GM19328 (cell line): ENCODE measurements at regions not wholly inside any gene's neighbourhood (a gene's known extent, or its start where the extent isn't known, plus 50 kb on each side); places are given as distances from the start of the nearest gene placed in this dataset.

Experiments
- ATAC-seq: cut with Tn5 transposase; IDR thresholded peaks from one replicate; pipeline ENCODE4 v1.9.1; 2021; ENCODE audit warnings: mild to moderate bottlenecking, moderate library complexity; ENCODE audit not compliant: unreplicated experiment

DNA sequence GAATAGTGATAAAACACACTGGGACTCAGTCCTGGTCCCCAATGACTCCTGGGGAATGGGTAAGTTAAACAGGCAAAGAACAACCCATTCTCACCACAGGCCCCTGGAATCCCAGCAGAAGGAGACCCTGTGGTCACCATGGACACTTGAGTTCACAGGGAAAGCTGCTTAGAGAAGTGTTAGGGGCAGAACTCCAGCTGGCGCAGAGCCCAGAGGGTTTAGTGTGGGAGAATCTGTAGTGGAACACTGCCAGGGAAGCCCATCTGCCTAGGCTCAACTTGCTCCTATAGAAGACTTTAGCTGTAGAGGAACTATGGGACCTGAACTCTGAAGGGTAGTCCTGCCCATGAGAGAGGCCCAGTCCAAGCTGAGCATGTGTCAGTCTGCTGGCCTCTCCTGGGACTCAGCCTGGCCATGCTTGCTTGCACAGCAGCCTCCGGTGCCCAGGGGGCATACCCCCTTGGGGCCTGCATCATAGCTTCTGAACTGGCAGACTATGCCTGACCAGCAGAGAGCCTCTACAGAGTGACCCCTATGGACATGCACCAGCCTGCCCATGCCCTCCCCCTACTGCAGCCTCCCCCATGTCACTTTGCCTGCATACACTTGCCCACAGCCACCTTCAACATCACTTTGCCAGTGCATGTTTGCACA, 343.5 kb downstream of the IDS start:
- no peak for ATAC-seq

DNA sequence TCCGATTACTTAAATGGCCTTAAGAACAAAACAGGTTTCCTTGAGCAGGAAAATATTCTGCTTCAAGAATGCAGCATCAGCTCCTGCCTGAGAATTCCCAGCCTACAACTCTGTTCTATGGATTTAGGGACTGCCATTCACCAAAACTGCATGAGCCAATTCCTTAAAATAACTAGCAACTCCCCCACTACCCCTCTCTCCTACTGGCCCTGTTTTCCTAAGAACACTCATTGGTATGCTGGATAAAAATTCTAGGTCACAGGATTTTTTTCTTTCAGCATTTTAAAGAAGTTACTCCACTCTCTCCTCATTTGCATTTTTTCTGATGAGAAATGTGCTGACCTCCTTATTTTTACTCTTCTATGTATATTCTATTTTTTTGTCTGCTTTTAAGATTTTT, 347.1 kb downstream of the IDS start:
- no peak for ATAC-seq

DNA sequence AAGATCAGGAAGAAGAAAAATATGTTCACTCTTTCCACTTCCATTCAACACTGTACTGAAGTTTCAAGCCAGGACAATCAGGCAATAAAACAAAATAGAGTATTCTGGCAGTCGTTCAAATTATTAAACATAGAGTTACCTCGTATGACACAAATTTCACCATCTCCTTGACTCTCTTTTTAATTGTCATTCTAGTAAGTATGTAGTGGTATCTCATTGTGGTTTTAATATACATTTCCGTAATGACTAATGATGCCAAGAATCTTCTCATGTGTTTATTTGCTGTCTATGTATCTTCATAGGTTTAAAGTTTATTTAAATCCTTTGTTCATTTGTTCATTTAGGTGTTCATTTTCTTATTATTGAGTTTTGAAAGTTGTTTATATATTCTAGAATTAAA, 352.2 kb downstream of the IDS start:
- ATAC-seq: no peak

DNA sequence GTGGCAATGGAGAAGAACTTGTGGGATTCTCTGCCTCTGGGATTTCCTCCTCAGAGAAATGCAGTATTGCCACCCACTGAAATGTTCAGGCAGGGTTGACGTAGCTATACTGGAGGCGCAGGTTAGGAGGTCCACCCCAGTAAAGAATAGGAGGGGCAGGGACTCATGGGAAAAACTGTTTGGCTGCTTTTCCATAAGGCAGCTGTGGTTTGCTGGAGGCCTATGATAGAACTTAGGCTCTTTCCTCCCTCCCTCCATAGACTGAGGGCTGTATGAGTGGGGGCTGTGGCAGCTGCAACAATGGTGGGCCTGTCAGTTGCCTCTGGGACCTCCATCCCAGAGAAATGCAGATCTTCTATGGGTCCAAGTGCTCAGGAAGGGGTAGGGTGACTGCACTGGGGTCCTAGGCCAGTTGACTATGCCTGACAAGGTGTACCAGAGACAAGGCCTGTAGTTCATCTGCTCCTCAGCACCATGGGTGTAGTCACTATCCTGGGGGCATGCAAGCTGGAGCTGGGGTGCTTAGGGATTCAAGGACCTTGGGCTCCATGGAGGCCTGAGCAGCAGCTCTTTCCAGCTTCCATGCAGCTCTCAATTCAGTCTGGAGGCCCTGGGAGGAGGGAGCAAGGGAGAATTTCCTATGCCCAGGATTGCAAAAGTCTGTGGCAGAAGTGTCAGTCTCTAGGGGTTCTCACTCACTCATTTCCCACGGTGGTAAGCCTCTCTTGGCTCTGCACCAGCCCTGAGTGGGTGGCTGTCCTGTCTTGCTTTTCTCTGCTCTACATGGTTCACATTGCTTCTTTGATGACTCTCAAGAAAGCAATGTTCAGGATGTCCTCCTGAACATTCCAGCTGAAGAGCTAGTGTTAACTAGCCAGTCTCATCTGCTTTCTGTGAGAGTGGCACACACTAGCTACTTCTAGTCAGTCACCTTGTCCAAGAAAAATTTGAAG, 353.0 kb downstream of the IDS start:
- ATAC-seq: no peak

DNA sequence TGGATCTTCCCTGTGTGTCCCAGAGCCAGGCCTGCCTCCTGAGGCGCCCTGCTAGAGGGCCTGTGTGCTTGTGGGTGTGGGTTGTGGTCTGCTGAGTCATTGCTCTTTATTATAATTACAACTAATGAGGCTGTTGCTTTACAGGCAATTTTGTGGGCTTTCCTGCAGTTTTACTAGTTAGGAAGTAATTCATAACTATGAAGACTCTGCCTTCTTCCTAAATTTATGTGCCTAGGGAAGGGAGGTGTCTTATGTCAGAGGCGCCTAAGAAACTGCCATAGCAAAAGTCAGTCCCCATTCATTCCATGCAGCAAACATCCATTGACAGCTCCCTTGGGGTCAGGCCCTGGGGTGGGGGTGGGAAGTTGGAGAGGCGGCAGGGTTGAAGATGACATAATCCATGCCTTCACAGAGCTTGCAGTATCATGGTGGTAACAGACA, 359.2 kb downstream of the IDS start:
- ATAC-seq: no peak

DNA sequence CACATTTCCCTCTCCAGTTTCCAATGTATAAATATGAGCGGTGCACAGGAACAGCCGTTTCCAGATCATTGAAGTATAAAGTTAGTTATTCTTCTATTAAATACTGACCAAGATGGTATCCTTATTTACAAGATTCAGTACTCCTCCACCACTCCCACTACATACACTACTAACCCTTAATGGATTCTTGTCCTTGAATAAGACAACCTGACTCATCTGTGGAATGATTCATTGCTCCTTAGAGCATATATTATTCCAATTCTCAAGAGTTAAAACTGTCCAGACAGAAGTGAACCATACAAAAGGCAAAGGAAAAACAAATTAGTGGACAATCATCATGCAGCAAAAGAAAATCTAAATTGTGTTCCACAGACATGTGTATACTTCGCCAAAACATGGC, 373.3 kb downstream of the IDS start:
- ATAC-seq: no peak

DNA sequence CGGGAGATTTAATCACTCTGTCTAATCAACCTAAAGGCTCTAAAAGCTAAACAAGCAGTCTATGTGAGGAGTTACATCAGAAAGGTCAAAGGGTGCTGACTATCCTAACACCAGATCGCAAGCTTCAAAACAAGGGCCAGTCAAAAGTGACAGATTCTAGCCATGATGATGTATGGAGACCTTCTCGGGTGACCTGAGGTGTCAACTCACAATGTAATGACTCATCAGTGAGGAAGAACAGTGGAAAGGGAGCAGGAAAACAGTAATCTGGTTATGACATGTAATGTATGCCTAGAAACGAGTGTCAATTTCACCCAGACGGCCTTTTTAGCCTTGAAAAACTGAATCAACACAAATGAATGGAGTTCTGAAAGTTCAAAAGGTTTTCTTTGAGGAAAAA, 375.3 kb downstream of the IDS start:
- no peak for ATAC-seq

DNA sequence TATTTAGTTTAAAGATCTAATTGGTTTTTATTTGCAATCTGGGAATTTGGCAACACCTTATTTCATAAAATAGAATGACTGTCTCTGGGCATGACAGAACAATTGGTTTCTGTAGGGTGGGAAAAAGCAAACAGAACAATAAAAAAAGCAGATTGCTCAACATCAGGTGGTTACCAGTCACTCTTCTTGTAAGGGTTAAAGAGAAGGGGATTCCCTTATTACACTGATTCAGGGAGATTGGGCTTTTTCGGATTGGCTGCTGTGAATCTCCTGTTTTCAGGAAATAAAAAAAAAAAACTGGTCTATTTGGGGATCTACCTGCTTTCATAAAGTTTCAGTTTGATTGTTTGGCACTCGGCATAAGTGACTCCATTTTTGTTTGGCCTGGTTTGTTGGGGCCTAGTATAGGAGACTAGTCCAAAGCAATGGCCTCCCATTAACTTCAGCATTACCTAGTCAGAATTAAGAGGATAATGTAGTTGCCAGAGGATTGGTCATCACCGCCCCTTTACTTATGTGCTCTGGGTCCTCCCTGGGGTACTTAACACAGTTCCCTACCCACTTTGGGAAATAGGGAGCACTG, 380.5 kb downstream of the IDS start:
- no peak for ATAC-seq

DNA sequence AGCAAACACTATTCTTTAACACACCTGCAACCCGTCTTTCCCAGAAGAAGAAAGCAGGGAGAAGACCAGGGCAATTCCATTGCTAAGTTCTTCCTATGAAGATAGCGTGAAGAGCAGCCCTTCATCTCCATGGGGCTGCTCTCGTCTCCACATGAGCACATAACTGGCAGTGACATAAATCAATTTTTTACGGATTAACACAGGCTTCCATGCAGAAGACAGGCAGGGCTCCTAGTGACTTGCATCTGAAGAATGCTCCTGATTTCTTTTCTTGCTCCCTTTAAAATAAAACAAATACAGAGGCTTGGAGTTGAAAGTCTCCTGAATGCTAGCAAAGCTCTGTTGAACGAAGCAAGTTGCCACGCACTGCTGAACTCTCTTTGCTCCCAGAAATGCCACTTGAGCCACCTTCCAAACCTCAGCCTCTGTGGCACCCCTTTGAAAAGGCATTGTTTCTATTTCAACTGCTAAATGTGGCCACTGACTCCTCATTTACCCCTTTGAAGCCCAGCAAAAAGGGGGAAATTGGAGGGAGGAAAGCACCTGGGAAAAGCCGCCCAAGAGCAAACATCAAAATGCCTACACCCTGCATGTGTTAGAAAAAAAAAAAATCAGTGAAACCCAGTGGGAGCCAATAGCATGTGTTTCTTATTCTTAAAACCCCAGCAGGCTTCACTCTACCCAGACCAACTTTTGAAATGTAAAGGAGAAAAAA, 383.7 kb downstream of the IDS start:
- no peak for ATAC-seq

DNA sequence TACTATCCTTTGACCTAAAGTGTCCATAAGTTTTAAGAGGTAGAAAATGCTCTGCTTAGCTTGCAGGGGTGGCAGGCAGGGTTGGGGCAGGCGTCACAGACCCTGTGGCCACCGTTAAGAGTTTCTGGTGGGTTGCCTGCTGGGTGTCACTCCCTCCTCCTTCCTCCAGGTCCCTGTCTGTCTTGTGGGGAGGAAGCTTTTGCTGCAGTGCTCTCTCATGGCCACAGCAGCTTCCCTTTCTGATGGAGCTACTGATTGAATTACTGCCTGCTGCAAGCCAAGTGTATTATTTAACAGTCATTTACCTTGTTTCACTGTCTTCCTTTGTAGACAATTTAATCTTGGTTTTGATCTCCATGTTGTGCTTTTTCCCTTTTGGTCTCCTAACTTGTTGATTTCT, 384.6 kb downstream of the IDS start:
- ATAC-seq: no peak

DNA sequence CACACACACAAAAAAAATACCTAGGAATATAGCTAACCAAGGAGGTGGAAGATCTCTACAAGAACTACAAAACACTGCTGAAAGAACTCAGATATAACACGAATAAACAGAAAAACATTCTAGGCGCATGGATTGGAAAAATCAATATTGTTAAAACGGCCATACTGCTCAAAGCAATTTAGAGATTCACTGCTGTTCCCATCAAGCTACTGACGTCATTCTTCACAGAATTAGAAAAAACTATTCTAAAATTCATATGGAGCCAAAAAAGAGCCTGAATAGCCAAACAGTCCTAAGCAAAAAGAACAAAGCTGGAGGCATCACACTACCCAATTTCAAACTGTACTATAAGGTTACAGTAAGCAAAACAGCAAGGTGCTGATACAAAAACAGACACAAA, 390.2 kb downstream of the IDS start:
- no peak for ATAC-seq

DNA sequence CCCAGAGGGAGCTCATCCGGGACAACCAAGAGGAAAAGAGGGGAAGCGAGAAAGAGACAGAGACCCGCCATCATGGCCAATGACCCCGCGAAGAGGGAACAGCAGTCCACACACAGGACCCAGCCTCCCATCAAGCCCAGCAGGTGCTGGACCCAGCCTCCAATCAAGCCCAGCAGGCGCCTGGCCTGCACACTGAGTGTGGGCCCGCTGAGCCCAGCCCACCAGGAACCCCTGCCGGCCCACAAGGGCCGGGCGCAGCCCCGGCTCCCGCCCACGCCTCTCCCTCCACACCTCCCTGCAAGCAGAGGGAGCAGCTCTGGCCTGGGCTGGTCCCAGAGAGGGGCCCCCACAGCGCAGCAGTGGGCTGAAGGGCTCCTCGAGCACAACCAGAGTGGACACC, 391.1 kb downstream of the IDS start:
- no peak for ATAC-seq

DNA sequence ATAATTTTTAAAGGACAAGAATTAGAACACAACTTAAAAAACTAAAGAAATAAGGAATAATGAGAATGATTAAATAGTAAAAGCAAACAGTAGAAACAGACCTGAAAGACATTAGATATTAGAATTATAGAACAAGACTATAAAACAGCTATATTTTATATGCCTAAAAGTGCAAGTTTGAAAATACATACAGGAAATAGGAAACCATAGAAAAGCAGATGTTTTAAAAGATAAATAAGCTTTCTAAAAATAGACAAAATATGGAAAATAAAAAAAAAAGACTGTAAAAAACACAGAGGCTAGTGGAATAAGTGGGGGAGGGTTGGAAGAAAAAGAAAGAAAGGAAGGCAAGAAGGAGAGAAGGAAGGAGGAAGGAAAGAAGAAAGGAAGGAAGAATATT, 407.3 kb downstream of the IDS start:
- no peak for ATAC-seq

DNA sequence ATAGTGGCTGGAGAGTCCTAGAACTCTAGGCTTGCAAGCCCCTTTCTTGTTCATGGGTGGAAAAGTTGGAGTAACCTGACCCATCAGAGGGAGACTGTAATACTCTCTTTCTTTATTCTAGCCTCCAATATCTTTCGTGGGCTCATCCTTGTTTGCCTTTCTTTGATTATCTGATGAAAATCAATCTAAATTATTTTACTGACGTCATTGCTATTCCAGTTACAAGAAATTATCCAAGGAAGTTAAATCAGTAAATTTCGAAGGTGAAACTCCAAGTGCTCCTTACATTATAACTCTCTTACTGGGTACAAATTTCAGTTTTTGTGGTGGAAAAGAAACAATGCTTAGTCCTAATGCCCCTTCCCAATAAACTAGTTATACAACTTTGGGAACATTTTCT, 412.9 kb downstream of the IDS start:
- no peak for ATAC-seq

DNA sequence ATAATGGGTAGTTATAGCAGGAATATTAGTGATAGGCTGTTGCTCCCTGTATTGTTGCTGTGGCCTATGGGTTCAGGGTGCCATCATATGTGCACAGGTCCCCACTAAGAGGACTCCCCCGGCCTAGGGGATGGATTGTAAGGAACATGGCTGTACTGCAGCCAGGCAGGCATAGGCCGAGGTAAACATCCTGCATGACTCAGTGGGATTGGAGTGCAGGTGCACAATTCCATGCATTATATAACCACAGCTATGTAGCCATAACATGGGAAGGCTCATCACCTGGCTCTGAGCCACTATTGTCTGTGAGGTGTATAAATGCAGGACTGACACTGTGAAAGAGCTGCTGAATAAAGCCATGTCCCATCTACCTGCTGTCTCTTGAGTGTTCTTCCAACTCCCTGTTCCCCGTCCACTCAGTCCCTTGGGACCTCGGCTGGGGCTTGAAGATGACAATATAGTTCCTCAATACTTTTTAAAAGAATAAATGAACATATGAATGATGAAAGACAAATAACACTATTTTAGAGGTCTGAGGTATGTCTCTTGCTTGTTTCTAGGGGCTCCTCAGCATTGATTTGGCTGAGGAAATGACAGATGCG, 425.2 kb downstream of the IDS start:
- no peak for ATAC-seq

DNA sequence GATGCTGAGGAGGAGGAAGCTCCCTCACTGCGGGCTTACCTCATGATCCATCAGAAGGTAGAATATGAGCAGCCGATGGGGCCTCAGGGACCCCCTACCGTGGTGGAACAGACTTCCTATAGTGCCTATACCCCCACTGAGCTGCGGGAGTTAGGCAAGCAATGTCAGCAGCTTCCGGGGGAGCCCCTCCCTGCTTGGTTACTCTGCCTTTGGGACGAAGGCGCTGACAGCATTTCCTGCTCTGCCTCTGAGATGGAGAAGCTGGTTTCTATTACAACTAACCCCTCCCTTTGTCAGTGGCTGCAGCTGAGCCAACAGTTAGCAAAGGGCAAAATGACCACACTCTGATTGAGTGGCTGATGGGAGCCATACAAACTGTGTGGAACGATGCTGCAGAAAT, 430.7 kb downstream of the IDS start:
- ATAC-seq: no peak

DNA sequence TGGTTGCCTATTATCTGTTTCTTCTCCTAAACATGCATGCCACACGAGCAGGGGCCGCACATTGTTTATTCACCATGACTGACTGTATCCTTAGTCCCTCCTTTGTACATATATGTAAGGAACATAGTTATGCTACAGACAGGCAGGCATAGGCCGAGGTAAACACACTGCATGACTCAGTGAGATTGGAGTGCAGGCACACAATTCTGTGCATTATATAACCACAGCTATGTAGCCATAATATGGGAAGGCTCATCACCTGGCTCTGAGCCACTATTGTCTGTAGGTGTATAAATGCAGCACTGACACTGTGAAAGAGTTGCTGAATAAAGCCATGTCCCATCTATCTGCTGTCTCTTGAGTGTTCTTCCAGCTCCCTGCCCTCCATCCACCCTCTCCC, 431.6 kb downstream of the IDS start:
- no peak for ATAC-seq

DNA sequence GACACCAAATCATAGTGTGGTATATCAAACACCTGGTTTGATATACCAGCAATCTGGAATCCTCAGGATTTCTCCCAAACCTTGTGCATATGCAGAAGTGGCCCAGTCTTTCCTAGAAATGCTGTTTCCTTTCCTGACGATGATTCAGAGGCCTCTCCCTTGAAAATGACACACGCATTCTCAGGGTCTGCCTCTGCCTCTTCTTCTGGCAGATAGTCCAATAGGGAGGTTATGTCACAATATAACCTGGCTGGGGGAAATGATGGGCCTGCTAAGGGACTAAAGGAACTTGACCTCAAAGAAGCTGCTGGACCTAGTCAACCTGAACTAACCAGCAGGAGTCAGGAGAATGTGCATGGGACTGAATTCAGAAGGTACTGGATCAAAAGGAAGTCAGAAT, 435.2 kb downstream of the IDS start:
- no peak for ATAC-seq

DNA sequence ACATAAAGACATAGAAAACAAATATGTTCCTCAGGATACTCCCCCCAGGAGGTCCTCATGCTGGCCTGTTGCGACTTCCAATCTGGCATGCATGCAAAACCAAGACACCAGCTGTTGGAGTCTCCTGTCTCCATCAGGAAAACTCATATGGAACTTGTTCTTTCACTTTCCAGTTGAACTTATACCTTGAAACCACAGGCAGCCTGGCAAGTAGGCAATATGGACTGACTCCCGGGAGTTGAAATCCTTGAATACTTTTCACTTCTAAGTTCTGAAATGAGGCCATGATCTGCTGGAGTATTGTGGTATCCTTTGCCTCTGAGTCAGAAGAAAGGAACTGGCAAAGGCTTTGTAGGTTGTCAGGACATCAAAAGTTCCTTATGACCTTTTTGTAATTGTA, 444.2 kb downstream of the IDS start:
- no peak for ATAC-seq
